WTC11 (cell line): ENCODE measurements at regions not wholly inside any gene's neighbourhood (a gene's known extent, or its start where the extent isn't known, plus 50 kb on each side); places are given as distances from the start of the nearest gene placed in this dataset.

Experiments
- ATAC-seq: fragments of 200-7000 bp; cut with Tn5 transposase; 2 replicates; pipeline ENCODE4 v1.10.0; 2021; ENCODE audit warnings: mild to moderate bottlenecking, moderate library complexity
- CTCF ChIA-PET: fragments of 300-600 bp; sonication (Branson Sonifier 250); formaldehyde crosslinking; loops from one replicate; lab custom pipeline; 2021; ENCODE audit warnings: antibody characterized with exemption; lab: Charles Lee
- POLR2A ChIA-PET: fragments of 350-600 bp; sonication (Branson Sonifier 250); formaldehyde crosslinking; loops from one replicate; lab custom pipeline; 2021; ENCODE audit warnings: antibody characterized with exemption; lab: Charles Lee
- DNase-seq: peaks from one replicate; pipeline ENCODE4 v3.0.0; 2021; ENCODE audit warnings: low spot score
- H3K27ac Mint-ChIP-seq: 2 replicates; pipeline ENCODE4 v1.8.0; 2021; ENCODE audit warnings: mixed read lengths
- H3K27me3 Mint-ChIP-seq: 2 replicates; pipeline ENCODE4 v1.8.0; 2021; ENCODE audit warnings: low read depth, mild to moderate bottlenecking, moderate library complexity, mixed read lengths
- H3K36me3 Mint-ChIP-seq: 2 replicates; pipeline ENCODE4 v1.8.0; 2021; ENCODE audit warnings: mixed read lengths
- H3K4me1 Mint-ChIP-seq: 2 replicates; pipeline ENCODE4 v1.8.0; 2022; ENCODE audit warnings: mixed read lengths
- H3K4me3 Mint-ChIP-seq: 2 replicates; pipeline ENCODE4 v1.8.0; 2021; ENCODE audit warnings: mild to moderate bottlenecking, moderate library complexity, mixed read lengths
- H3K9me3 Mint-ChIP-seq: 2 replicates; pipeline ENCODE4 v1.8.0; 2021; ENCODE audit warnings: mixed read lengths
- AFF4 ChIP-seq: sonication (generic); formaldehyde crosslinking; IDR thresholded peaks from 2 replicates; pipeline ENCODE4 v1.8.1; 2023; ENCODE audit warnings: mild to moderate bottlenecking, missing genetic modification reagents, borderline replicate concordance
- ATF3 ChIP-seq: sonication (generic); formaldehyde crosslinking; conservative IDR thresholded peaks from 2 replicates; pipeline ENCODE4 v1.8.1; 2022; ENCODE audit warnings: mild to moderate bottlenecking, missing genetic modification reagents
- CBFB ChIP-seq: sonication (generic); formaldehyde crosslinking; IDR thresholded peaks from 2 replicates; pipeline ENCODE4 v1.8.1; 2022; ENCODE audit warnings: mild to moderate bottlenecking, low read depth, missing genetic modification reagents
- CREB1 ChIP-seq: sonication (generic); formaldehyde crosslinking; IDR thresholded peaks from 2 replicates; pipeline ENCODE4 v1.8.0; 2023; ENCODE audit warnings: mild to moderate bottlenecking, missing genetic modification reagents
- E2F1 ChIP-seq: sonication (generic); formaldehyde crosslinking; IDR thresholded peaks from 2 replicates; pipeline ENCODE4 v1.8.0; 2022; ENCODE audit warnings: mild to moderate bottlenecking, missing genetic modification reagents
- E2F4 ChIP-seq: sonication (generic); formaldehyde crosslinking; IDR thresholded peaks from 2 replicates; pipeline ENCODE4 v1.8.1; 2022; ENCODE audit warnings: low read depth, mild to moderate bottlenecking, moderate library complexity, missing genetic modification reagents, borderline replicate concordance
- E2F5 ChIP-seq: sonication (generic); formaldehyde crosslinking; IDR thresholded peaks from 2 replicates; pipeline ENCODE4 v1.8.1; 2022; ENCODE audit warnings: mild to moderate bottlenecking, moderate library complexity, missing genetic modification reagents
- GABPB1 ChIP-seq: sonication (generic); formaldehyde crosslinking; IDR thresholded peaks from 2 replicates; pipeline ENCODE4 v1.8.1; 2023; ENCODE audit warnings: mild to moderate bottlenecking, missing genetic modification reagents
- HMGA2 ChIP-seq: fragments of 250-450 bp; sonication (Bioruptor Pico); IDR thresholded peaks from 2 replicates; pipeline ENCODE4 v1.4.0; 2021; ENCODE audit warnings: mild to moderate bottlenecking, moderate library complexity
- MXD4 ChIP-seq: fragments of 250-450 bp; sonication (Bioruptor Pico); IDR thresholded peaks from 2 replicates; pipeline ENCODE4 v1.8.0; 2021; ENCODE audit warnings: mild to moderate bottlenecking, moderate library complexity, borderline replicate concordance
- PRRX2 ChIP-seq: fragments of 250-450 bp; sonication (Bioruptor Pico); IDR thresholded peaks from 2 replicates; pipeline ENCODE4 v1.8.0; 2021; ENCODE audit warnings: mild to moderate bottlenecking
- RELA ChIP-seq: sonication (generic); formaldehyde crosslinking; IDR thresholded peaks from 2 replicates; pipeline ENCODE4 v1.8.1; 2022; ENCODE audit warnings: missing genetic modification reagents, mild to moderate bottlenecking, borderline replicate concordance
- SMAD4 ChIP-seq: sonication (generic); formaldehyde crosslinking; IDR thresholded peaks from 2 replicates; pipeline ENCODE4 v1.8.0; 2022; ENCODE audit warnings: mild to moderate bottlenecking, missing genetic modification reagents
- SP1 ChIP-seq: sonication (generic); formaldehyde crosslinking; conservative IDR thresholded peaks from 2 replicates; pipeline ENCODE4 v1.8.1; 2022; ENCODE audit warnings: missing genetic modification reagents
- TCF7 ChIP-seq: sonication (generic); formaldehyde crosslinking; IDR thresholded peaks from 2 replicates; pipeline ENCODE4 v1.8.0; 2022; ENCODE audit warnings: mild to moderate bottlenecking, low read depth, missing genetic modification reagents, moderate library complexity
- USF1 ChIP-seq: sonication (generic); formaldehyde crosslinking; IDR thresholded peaks from 2 replicates; pipeline ENCODE4 v1.8.0; 2022; ENCODE audit warnings: mild to moderate bottlenecking, missing genetic modification reagents
- ZNF121 ChIP-seq: sonication (generic); formaldehyde crosslinking; IDR thresholded peaks from 2 replicates; pipeline ENCODE4 v1.8.0; 2023; ENCODE audit warnings: missing genetic modification reagents
- ZNF512 ChIP-seq: sonication (generic); formaldehyde crosslinking; IDR thresholded peaks from 2 replicates; pipeline ENCODE4 v1.8.1; 2022; ENCODE audit warnings: missing genetic modification reagents, borderline replicate concordance

- H3K4me3 Mint-ChIP-seq: no peak overlapping the region
- no peak overlapping the region for H3K27ac Mint-ChIP-seq
- ChIA-PET CTCF (no interaction called here), POLR2A (no interaction called here)
- TF ChIP-seq E2F5 (CRISPR knock-in tag): no peak
- TF ChIP-seq E2F4 (CRISPR knock-in tag): no peak
- TF ChIP-seq HMGA2 (CRISPR knock-in tag): no peak
- no peak for TF ChIP-seq CREB1
- TF ChIP-seq USF1 (CRISPR knock-in tag): no peak
- TF ChIP-seq ZNF512 (CRISPR knock-in tag): no peak
- TF ChIP-seq CBFB (CRISPR knock-in tag): no peak
- no peak for TF ChIP-seq PRRX2 (CRISPR knock-in tag)
- TF ChIP-seq ZNF121 (CRISPR knock-in tag): no peak
- TF ChIP-seq MXD4 (CRISPR knock-in tag): no peak
- no peak for TF ChIP-seq AFF4
- no peak for TF ChIP-seq SP1 (CRISPR knock-in tag)
- TF ChIP-seq E2F1: no peak
- TF ChIP-seq ATF3: no peak
- no peak for TF ChIP-seq SMAD4 (CRISPR knock-in tag)
- no peak for TF ChIP-seq GABPB1 (CRISPR knock-in tag)
- no peak for TF ChIP-seq RELA (CRISPR knock-in tag)
- no peak for TF ChIP-seq TCF7 (CRISPR knock-in tag)
- no peaks in the 10 kb centered on the region for H3K36me3 Mint-ChIP-seq
- H3K27me3 Mint-ChIP-seq: no peaks in the 10 kb centered on the region
- ATAC-seq (no peak), DNase-seq (no peak)
- H3K9me3 Mint-ChIP-seq: peaks cover 3% of the 10 kb centered on the region; the same call in 1 of the 2 replicates
- H3K4me1 Mint-ChIP-seq: peaks cover 44% of the 10 kb centered on the region
These were observed 342.8 kb downstream of the PPARGC1A start for GRCh38 chr4:23547096-23547495.
